A673 (cell line): ENCODE measurements at regions not wholly inside any gene's neighbourhood (a gene's known extent, or its start where the extent isn't known, plus 50 kb on each side); places are given as distances from the start of the nearest gene placed in this dataset.

Experiments
- BruUV-seq: library from RNA; stranded (reverse); fragments of 400-500 nt; replicated peaks from 2 replicates; lab custom pipeline; 2021; lab: Mats Ljungman, UMichigan
- CTCF ChIA-PET: fragments of 300-600 bp; sonication (Branson Sonifier 250); formaldehyde crosslinking; loops from one replicate; lab custom pipeline; 2022; ENCODE audit warnings: antibody characterized with exemption; lab: Charles Lee
- POLR2A ChIA-PET: fragments of 300-600 bp; sonication (Branson Sonifier 250); formaldehyde crosslinking; loops from one replicate; lab custom pipeline; 2022; ENCODE audit warnings: antibody characterized with exemption; ENCODE audit not compliant: low non-redundant PET; lab: Charles Lee
- DNase-seq: peaks from one replicate; pipeline ENCODE4 v3.0.0-alpha.2; 2015; ENCODE audit warnings: low spot score
- H3K27ac ChIP-seq: fragments of 200-600 bp; sonication (generic); 2 replicates; pipeline ENCODE4 v1.5.1; 2016; ENCODE audit warnings: mixed run types, low read depth, mild to moderate bottlenecking, mixed read lengths, antibody characterized with exemption, low read length; ENCODE audit not compliant: poor library complexity, severe bottlenecking
- H3K27me3 ChIP-seq: fragments of 200-600 bp; sonication (generic); replicated peaks from 2 replicates; pipeline ENCODE4 v1.6.1; 2017; ENCODE audit warnings: mixed run types, low read depth, mild to moderate bottlenecking, mixed read lengths, antibody characterized with exemption, low read length; ENCODE audit not compliant: insufficient read depth, poor library complexity
- H3K36me3 ChIP-seq: fragments of 200-600 bp; sonication (generic); 2 replicates; pipeline ENCODE4 v1.6.1; 2016; ENCODE audit warnings: mixed run types, mild to moderate bottlenecking, mixed read lengths, antibody characterized with exemption, low read length; ENCODE audit not compliant: insufficient read depth, poor library complexity, severe bottlenecking
- H3K4me1 ChIP-seq: fragments of 200-600 bp; sonication (generic); 2 replicates; pipeline ENCODE4 v1.6.1; 2017; ENCODE audit warnings: mixed run types, mild to moderate bottlenecking, mixed read lengths, antibody characterized with exemption, low read length; ENCODE audit not compliant: insufficient read depth, poor library complexity, severe bottlenecking
- H3K4me3 ChIP-seq: fragments of 200-600 bp; sonication (generic); 2 replicates; pipeline ENCODE4 v1.5.1; 2016; ENCODE audit warnings: low read depth, mixed run types, mild to moderate bottlenecking, mixed read lengths, low read length; ENCODE audit not compliant: poor library complexity, severe bottlenecking
- H3K9me3 ChIP-seq: fragments of 200-600 bp; sonication (generic); 2 replicates; pipeline ENCODE4 v1.6.1; 2016; ENCODE audit warnings: mixed run types, low read depth, mild to moderate bottlenecking, mixed read lengths, antibody characterized with exemption, low read length; ENCODE audit not compliant: poor library complexity, severe bottlenecking
- EZH2 ChIP-seq: fragments of 200-600 bp; sonication (generic); IDR thresholded peaks from 2 replicates; pipeline ENCODE4 v1.6.1; 2017; ENCODE audit warnings: borderline replicate concordance, low read depth, mild to moderate bottlenecking, mixed read lengths, antibody characterized with exemption, low read length; ENCODE audit not compliant: poor library complexity, severe bottlenecking
- intact Hi-C: fragments of 100-400 bp; cut with micrococcal nuclease; formaldehyde crosslinking; loops from one replicate; pipeline ENCODE4 v1.10.0; 2022; ENCODE audit not compliant: unreplicated experiment
- TF ChIP-seq, protein P1 (sequence below): fragments of 300-800, 200-600 bp; sonication (generic); conservative IDR thresholded peaks from 2 replicates; pipeline ENCODE4 v1.5.1; 2017; ENCODE audit warnings: low read depth, mild to moderate bottlenecking, antibody characterized with exemption, low read length, moderate library complexity, mixed read lengths

GRCh38 chr4:183029365-183029764 is 69.7 kb upstream of the WWC2 start:
- no TSS peak for BruUV-seq
- Histone ChIP-seq H3K36me3 (no peaks in the 10 kb centered on the region), H3K4me3 (no peak overlapping the region), H3K27ac (no peak overlapping the region), H3K9me3 (no peaks in the 10 kb centered on the region), H3K4me1 (no peaks in the 10 kb centered on the region), H3K27me3 (no peaks in the 10 kb centered on the region)
- intact Hi-C loops = no loop called here
- ChIA-PET CTCF (interaction anchor here (0.5 kb wide), 1 partner anchor 55 kb away, joined by 3 read pairs; no protein-coding TSS in a partner anchor), POLR2A (no interaction called here)
- TF ChIP-seq, protein P1, sequence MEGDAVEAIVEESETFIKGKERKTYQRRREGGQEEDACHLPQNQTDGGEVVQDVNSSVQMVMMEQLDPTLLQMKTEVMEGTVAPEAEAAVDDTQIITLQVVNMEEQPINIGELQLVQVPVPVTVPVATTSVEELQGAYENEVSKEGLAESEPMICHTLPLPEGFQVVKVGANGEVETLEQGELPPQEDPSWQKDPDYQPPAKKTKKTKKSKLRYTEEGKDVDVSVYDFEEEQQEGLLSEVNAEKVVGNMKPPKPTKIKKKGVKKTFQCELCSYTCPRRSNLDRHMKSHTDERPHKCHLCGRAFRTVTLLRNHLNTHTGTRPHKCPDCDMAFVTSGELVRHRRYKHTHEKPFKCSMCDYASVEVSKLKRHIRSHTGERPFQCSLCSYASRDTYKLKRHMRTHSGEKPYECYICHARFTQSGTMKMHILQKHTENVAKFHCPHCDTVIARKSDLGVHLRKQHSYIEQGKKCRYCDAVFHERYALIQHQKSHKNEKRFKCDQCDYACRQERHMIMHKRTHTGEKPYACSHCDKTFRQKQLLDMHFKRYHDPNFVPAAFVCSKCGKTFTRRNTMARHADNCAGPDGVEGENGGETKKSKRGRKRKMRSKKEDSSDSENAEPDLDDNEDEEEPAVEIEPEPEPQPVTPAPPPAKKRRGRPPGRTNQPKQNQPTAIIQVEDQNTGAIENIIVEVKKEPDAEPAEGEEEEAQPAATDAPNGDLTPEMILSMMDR = no peak
- TF ChIP-seq EZH2 = no peak
- DNase-seq = no peak

GRCh38 chr4:183026701-183027100 is 72.4 kb upstream of the WWC2 start:
- no peaks in the 10 kb centered on the region for H3K4me1 ChIP-seq
- no peaks in the 10 kb centered on the region for H3K9me3 ChIP-seq
- BruUV-seq = no TSS peak
- no peak overlapping the region for H3K4me3 ChIP-seq
- intact Hi-C loops = no loop called here
- DNase-seq = no peak
- ChIA-PET POLR2A (no interaction called here), CTCF (no interaction called here)
- no peaks in the 10 kb centered on the region for H3K27me3 ChIP-seq
- H3K36me3 ChIP-seq = no peaks in the 10 kb centered on the region
- H3K27ac ChIP-seq = no peak overlapping the region
- TF ChIP-seq EZH2 = no peak

DNA sequence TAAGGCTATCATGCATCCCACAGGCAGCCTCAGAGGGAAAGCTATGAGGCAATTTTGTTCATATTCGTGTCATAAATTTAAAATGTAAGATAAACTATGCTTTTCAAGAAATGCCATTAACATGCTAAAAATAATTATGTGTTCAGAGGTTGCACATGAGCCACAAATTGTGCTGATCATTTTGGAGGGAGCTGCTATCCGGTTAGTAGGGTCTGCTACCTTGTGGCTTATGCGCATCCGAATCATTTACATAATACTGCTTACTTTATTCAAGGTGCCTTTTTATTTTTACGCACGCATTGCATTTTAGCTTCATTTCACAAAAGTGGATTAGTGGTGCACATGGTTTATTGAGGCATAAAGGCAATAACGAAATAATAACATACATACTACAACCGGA is 76.4 kb upstream of the WWC2 start:
- ChIA-PET CTCF (no interaction called here), POLR2A (no interaction called here)
- no TSS peak for BruUV-seq
- Histone ChIP-seq H3K36me3 (no peaks in the 10 kb centered on the region), H3K4me3 (no peak overlapping the region), H3K27ac (no peak overlapping the region), H3K9me3 (no peaks in the 10 kb centered on the region), H3K4me1 (no peaks in the 10 kb centered on the region), H3K27me3 (no peaks in the 10 kb centered on the region)
- no peak for TF ChIP-seq EZH2
- TF ChIP-seq, protein P1 = no peak
- DNase-seq = no peak
- intact Hi-C loops = no loop called here

- CTCF ChIA-PET = no interaction called here
- Histone ChIP-seq H3K36me3 (no peaks in the 10 kb centered on the region), H3K27ac (no peak overlapping the region), H3K9me3 (no peaks in the 10 kb centered on the region), H3K4me3 (no peak overlapping the region), H3K4me1 (no peaks in the 10 kb centered on the region), H3K27me3 (no peaks in the 10 kb centered on the region)
- intact Hi-C loops = no loop called here
- POLR2A ChIA-PET = no interaction called here
- no peak for DNase-seq
- BruUV-seq = no TSS peak
- TF ChIP-seq, protein P1 = no peak
- no peak for TF ChIP-seq EZH2
Observed at GRCh38 chr4:183017962-183018361, 81.1 kb upstream of the WWC2 start.
